ENCODE measurements at regions not wholly inside any gene's neighbourhood (a gene's known extent, or its start where the extent isn't known, plus 50 kb on each side); places are given as distances from the start of the nearest gene placed in this dataset.

DNA sequence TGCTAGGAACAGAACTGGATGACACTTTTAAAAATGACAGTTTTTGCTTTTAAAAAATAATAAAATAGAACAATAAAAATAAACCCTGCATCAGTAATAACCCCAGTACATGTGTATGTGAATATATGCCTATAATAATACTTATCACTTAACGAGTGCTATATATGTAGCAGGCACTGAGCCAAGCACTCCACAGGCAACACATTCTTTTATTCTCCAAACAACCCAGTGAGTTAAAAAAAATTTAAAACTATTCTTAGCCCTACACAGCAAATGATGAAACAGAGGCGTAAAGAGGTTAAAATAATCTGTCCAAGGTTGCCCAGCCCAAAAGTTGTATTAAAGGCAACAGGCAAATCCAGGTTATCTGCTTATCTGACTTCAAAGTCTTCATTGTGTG lies 124.5 kb upstream of the SMIM23 start:
- H3K4me2 ChIP-seq (ENCODE audit: low read length), result no peak overlapping the region
- H3K27ac ChIP-seq (ENCODE audit: low read length), result no peak overlapping the region
- H3K9me3 ChIP-seq (ENCODE audit: insufficient read depth, low read length), result no peaks in the 10 kb centered on the region
- H3K4me1 ChIP-seq (ENCODE audit: low read length), result no peaks in the 10 kb centered on the region
- no peak overlapping the region for H3K4me3 ChIP-seq (ENCODE audit: low read length)
- no peak overlapping the region for H3K9ac ChIP-seq (ENCODE audit: low read length)
- H2AFZ ChIP-seq (ENCODE audit: low read depth, low read length), result no peak overlapping the region
- H3K36me3 ChIP-seq (replicated peaks; ENCODE audit: low read depth, low read length), result no peaks in the 10 kb centered on the region
- TF ChIP-seq, protein P1, sequence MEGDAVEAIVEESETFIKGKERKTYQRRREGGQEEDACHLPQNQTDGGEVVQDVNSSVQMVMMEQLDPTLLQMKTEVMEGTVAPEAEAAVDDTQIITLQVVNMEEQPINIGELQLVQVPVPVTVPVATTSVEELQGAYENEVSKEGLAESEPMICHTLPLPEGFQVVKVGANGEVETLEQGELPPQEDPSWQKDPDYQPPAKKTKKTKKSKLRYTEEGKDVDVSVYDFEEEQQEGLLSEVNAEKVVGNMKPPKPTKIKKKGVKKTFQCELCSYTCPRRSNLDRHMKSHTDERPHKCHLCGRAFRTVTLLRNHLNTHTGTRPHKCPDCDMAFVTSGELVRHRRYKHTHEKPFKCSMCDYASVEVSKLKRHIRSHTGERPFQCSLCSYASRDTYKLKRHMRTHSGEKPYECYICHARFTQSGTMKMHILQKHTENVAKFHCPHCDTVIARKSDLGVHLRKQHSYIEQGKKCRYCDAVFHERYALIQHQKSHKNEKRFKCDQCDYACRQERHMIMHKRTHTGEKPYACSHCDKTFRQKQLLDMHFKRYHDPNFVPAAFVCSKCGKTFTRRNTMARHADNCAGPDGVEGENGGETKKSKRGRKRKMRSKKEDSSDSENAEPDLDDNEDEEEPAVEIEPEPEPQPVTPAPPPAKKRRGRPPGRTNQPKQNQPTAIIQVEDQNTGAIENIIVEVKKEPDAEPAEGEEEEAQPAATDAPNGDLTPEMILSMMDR (IDR thresholded peaks at IDR 0.05; ENCODE audit: low read depth, low read length), result no peak
- no peak for TF ChIP-seq EZH2phosphoT487 (IDR thresholded peaks at IDR 0.05; ENCODE audit: low read depth)
- H3K79me2 ChIP-seq (ENCODE audit: low read length), result no peaks in the 10 kb centered on the region
- no peaks in the 10 kb centered on the region for H4K20me1 ChIP-seq (ENCODE audit: insufficient read depth, low read length)
- H3K27me3 ChIP-seq (ENCODE audit: low read depth, low read length), result peaks cover 15% of the 10 kb centered on the region; the same call in 1 of the 2 replicates

GRCh38 chr5:171663311-171664085 lies 122.1 kb upstream of the SMIM23 start:
- H3K27me3 ChIP-seq (ENCODE audit: low read depth, low read length), result peaks cover 10% of the 10 kb centered on the region; the same call in 1 of the 2 replicates
- no peaks in the 10 kb centered on the region for H4K20me1 ChIP-seq (ENCODE audit: insufficient read depth, low read length)
- H3K9ac ChIP-seq (ENCODE audit: low read length), result no peak overlapping the region
- H3K4me3 ChIP-seq (ENCODE audit: low read length), result no peak overlapping the region
- H3K27ac ChIP-seq (ENCODE audit: low read length), result no peak overlapping the region
- no peak overlapping the region for H3K4me2 ChIP-seq (ENCODE audit: low read length)
- no peaks in the 10 kb centered on the region for H3K36me3 ChIP-seq (replicated peaks; ENCODE audit: low read depth, low read length)
- no peaks in the 10 kb centered on the region for H3K9me3 ChIP-seq (ENCODE audit: insufficient read depth, low read length)
- TF ChIP-seq, protein P1 (IDR thresholded peaks at IDR 0.05; ENCODE audit: low read depth, low read length), result no peak
- TF ChIP-seq EZH2phosphoT487 (IDR thresholded peaks at IDR 0.05; ENCODE audit: low read depth), result no peak
- H3K4me1 ChIP-seq (ENCODE audit: low read length), result no peaks in the 10 kb centered on the region
- no peaks in the 10 kb centered on the region for H3K79me2 ChIP-seq (ENCODE audit: low read length)
- no peak overlapping the region for H2AFZ ChIP-seq (ENCODE audit: low read depth, low read length)

GRCh38 chr5:171664489-171664888 lies 121.1 kb upstream of the SMIM23 start:
- H3K4me1 ChIP-seq (ENCODE audit: low read length), result no peaks in the 10 kb centered on the region
- no peak for TF ChIP-seq EZH2phosphoT487 (IDR thresholded peaks at IDR 0.05; ENCODE audit: low read depth)
- TF ChIP-seq, protein P1 (IDR thresholded peaks at IDR 0.05; ENCODE audit: low read depth, low read length), result no peak
- no peak overlapping the region for H3K9ac ChIP-seq (ENCODE audit: low read length)
- H4K20me1 ChIP-seq (ENCODE audit: insufficient read depth, low read length), result no peaks in the 10 kb centered on the region
- H3K4me3 ChIP-seq (ENCODE audit: low read length), result no peak overlapping the region
- H3K27ac ChIP-seq (ENCODE audit: low read length), result no peak overlapping the region
- H2AFZ ChIP-seq (ENCODE audit: low read depth, low read length), result no peak overlapping the region
- no peaks in the 10 kb centered on the region for H3K36me3 ChIP-seq (replicated peaks; ENCODE audit: low read depth, low read length)
- H3K4me2 ChIP-seq (ENCODE audit: low read length), result no peak overlapping the region
- no peaks in the 10 kb centered on the region for H3K9me3 ChIP-seq (ENCODE audit: insufficient read depth, low read length)
- no peaks in the 10 kb centered on the region for H3K79me2 ChIP-seq (ENCODE audit: low read length)
- peaks cover 10% of the 10 kb centered on the region; the same call in 1 of the 2 replicates for H3K27me3 ChIP-seq (ENCODE audit: low read depth, low read length)

- no peak overlapping the region for H3K4me2 ChIP-seq (ENCODE audit: low read length)
- no peak overlapping the region for H2AFZ ChIP-seq (ENCODE audit: low read depth, low read length)
- H3K9ac ChIP-seq (ENCODE audit: low read length), result no peak overlapping the region
- H3K27me3 ChIP-seq (ENCODE audit: low read depth, low read length), result peaks cover 21% of the 10 kb centered on the region
- no peaks in the 10 kb centered on the region for H3K79me2 ChIP-seq (ENCODE audit: low read length)
- H4K20me1 ChIP-seq (ENCODE audit: insufficient read depth, low read length), result no peaks in the 10 kb centered on the region
- no peaks in the 10 kb centered on the region for H3K36me3 ChIP-seq (replicated peaks; ENCODE audit: low read depth, low read length)
- no peaks in the 10 kb centered on the region for H3K9me3 ChIP-seq (ENCODE audit: insufficient read depth, low read length)
- H3K27ac ChIP-seq (ENCODE audit: low read length), result no peak overlapping the region
- TF ChIP-seq EZH2phosphoT487 (IDR thresholded peaks at IDR 0.05; ENCODE audit: low read depth), result no peak
- TF ChIP-seq, protein P1 (IDR thresholded peaks at IDR 0.05; ENCODE audit: low read depth, low read length), result no peak
- no peaks in the 10 kb centered on the region for H3K4me1 ChIP-seq (ENCODE audit: low read length)
- no peak overlapping the region for H3K4me3 ChIP-seq (ENCODE audit: low read length)
Observed at GRCh38 chr5:171666815-171667214, 118.8 kb upstream of the SMIM23 start.
